Lower lobe of right lung (tissue), 2 donors: ENCODE measurements at regions not wholly inside any gene's neighbourhood (a gene's known extent, or its start where the extent isn't known, plus 50 kb on each side); places are given as distances from the start of the nearest gene placed in this dataset.
A peak's percentile ranks its signal among the peaks of the same experiment; 100 is the strongest.

Source experiments
- ATAC-seq, 2 donors: fragments of 200-7000 bp; cut with Tn5 transposase; one replicate each; pipeline ENCODE4 v1.9.1; 2020 to 2022; ENCODE audit warnings: mild to moderate bottlenecking in 2 of 2, moderate library complexity in 2 of 2
- DNase-seq: peaks from one replicate; pipeline ENCODE4 v3.0.0-alpha.2; 2020
- H3K27ac ChIP-seq: fragments of 200-600 bp; one replicate; pipeline ENCODE4 v1.8.0; 2022
- H3K27me3 ChIP-seq: fragments of 200-600 bp; one replicate; pipeline ENCODE4 v1.8.0; 2022; ENCODE audit warnings: low read depth
- H3K36me3 ChIP-seq: fragments of 200-600 bp; one replicate; pipeline ENCODE4 v1.8.0; 2022; ENCODE audit warnings: mild to moderate bottlenecking
- H3K4me1 ChIP-seq: fragments of 200-600 bp; one replicate; pipeline ENCODE4 v1.8.0; 2022
- H3K4me3 ChIP-seq: fragments of 200-600 bp; one replicate; pipeline ENCODE4 v1.8.0; 2022; ENCODE audit warnings: mild to moderate bottlenecking
- H3K9me3 ChIP-seq: fragments of 200-600 bp; one replicate; pipeline ENCODE4 v1.8.0; 2022
- intact Hi-C: fragments of 100-400 bp; cut with DNase I; formaldehyde crosslinking; loops from one replicate; pipeline ENCODE4 v1.11.0; 2022
- TF ChIP-seq, protein P1 (sequence below): fragments of 200-600 bp; IDR thresholded peaks from one replicate; pipeline ENCODE4 v1.8.0; 2022; ENCODE audit warnings: antibody characterized with exemption, mild to moderate bottlenecking
- donor health status: DM: no; HTN: yes; CAD: no; lungs with severe emphysema.

DNA sequence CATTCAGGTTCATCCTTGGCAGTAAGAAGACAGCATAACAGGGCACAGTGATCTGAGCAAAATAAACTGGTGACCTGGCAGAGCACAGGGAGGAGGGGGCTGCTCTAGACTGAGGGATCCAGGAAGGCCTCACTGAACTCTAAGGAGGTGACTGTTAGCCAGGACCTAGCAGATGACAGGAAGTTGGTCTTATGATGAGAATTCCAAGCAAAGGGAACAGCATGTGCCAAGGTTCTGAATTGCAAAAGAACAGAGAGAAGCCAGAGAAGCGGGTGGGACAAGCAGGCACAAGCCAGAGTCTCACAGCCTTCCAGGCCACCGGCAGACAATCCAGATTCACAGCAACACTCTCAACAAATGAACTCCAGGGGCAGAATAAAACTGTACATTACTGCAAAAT lies 152.7 kb upstream of the PTPRM start:
- H3K27ac ChIP-seq, result peak overlapping the region; percentile 39
- H3K9me3 ChIP-seq, result no peaks in the 10 kb centered on the region

DNA sequence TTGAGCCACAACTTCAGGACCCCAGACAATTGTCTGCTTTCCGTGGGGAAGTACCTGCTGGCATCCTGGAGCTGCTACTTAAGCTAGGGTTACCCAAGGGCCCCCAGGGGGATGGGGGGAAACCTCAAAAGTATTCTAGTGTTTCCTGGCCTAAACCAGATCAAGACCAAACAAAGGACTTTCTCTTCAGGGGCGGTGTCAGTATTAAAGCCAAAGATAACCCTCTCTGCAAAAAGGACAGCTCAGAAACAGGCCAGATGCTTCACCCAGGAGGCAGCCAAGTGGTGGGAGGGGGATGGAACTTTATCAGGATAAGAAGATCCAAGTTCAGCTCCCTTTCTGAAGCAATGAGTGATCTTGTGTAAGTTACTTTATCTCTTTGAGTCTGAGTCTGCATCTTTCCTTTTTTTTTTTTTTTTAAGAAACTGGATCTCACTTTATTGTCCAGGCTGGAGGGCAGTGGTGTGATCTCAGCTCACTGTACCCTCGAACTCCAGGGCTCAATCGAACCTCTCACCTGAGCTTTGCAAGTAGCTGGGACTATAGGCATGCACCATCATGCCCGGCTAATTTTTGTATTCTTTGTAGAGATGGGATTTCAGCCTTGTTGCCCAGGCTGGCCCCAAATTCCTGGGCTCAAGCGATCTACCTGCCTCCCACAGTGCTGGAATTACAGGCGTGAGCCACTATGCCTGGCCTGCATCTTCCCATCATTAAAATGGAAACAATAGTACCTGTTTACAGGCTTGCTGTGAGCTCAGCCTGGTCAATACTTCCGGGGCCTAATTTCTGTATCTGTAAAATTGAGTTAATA lies 151.8 kb upstream of the PTPRM start:
- H3K9me3 ChIP-seq, result no peaks in the 10 kb centered on the region
- intact Hi-C loops, result no loop called here
- H3K27ac ChIP-seq, result peak overlapping the region; percentile 39
- no peaks in the 10 kb centered on the region for H3K36me3 ChIP-seq
- no peak for DNase-seq
- no peak for ATAC-seq
- H3K4me1 ChIP-seq, result no peaks in the 10 kb centered on the region
- no peak overlapping the region for H3K4me3 ChIP-seq
- TF ChIP-seq, protein P1, sequence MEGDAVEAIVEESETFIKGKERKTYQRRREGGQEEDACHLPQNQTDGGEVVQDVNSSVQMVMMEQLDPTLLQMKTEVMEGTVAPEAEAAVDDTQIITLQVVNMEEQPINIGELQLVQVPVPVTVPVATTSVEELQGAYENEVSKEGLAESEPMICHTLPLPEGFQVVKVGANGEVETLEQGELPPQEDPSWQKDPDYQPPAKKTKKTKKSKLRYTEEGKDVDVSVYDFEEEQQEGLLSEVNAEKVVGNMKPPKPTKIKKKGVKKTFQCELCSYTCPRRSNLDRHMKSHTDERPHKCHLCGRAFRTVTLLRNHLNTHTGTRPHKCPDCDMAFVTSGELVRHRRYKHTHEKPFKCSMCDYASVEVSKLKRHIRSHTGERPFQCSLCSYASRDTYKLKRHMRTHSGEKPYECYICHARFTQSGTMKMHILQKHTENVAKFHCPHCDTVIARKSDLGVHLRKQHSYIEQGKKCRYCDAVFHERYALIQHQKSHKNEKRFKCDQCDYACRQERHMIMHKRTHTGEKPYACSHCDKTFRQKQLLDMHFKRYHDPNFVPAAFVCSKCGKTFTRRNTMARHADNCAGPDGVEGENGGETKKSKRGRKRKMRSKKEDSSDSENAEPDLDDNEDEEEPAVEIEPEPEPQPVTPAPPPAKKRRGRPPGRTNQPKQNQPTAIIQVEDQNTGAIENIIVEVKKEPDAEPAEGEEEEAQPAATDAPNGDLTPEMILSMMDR, result no peak
- no peaks in the 10 kb centered on the region for H3K27me3 ChIP-seq

More for the DNA sequence above, 152.7 kb upstream of the PTPRM start:
- intact Hi-C loops, result no loop called here
- ATAC-seq (peak; percentile 41 to 57), DNase-seq (no peak)
- Histone ChIP-seq H3K36me3 (no peaks in the 10 kb centered on the region), H3K4me1 (no peaks in the 10 kb centered on the region), H3K4me3 (no peak overlapping the region), H3K27me3 (no peaks in the 10 kb centered on the region)
- TF ChIP-seq, protein P1, result no peak

DNA sequence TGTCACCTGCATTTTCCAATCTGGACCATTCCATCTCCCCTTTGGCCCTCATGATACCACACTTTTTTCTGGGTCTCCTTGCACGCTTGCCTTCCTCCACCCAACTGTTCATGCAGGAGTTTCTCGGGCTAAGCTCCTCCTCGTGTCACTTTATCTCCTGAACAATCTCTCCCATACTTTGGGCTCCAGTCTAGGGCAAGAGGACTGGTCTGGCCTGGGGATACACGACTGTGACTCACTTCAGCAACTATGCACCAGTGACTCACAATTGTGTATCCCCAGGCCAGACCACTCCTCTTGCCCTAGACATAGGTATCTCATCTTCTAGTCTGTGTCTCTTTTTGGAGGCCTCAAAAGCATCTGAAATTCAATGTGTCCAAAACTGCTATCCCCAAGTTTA lies 149.4 kb upstream of the PTPRM start:
- intact Hi-C loops, result no loop called here
- TF ChIP-seq, protein P1, result no peak
- Histone ChIP-seq H3K4me1 (no peaks in the 10 kb centered on the region), H3K9me3 (no peaks in the 10 kb centered on the region), H3K27ac (no peak overlapping the region), H3K4me3 (no peak overlapping the region), H3K27me3 (no peaks in the 10 kb centered on the region), H3K36me3 (no peaks in the 10 kb centered on the region)
- no peak for DNase-seq
- no peak for ATAC-seq

DNA sequence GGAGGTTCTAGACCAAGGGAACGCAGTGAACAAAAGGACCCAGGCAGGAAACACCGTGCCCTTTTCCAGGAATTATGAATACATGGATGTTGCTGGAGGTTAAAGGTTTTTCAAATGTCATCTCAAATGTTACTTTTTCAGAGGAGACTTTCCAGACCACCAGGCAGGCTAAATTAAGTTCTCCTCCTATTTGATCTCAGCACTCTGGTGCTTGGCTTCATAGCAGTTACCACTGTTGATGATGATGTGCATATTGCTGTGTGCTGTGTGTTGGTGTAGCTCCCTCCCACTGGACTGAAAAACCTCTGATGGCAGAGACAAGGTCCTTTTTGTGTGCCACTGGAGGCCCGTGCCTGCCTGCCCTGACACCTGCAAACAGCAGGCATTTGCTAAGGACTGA lies 137.3 kb upstream of the PTPRM start:
- intact Hi-C loops, result no loop called here
- Histone ChIP-seq H3K4me3 (no peak overlapping the region), H3K4me1 (no peaks in the 10 kb centered on the region), H3K27ac (no peak overlapping the region), H3K9me3 (no peaks in the 10 kb centered on the region), H3K36me3 (no peaks in the 10 kb centered on the region), H3K27me3 (no peaks in the 10 kb centered on the region)
- TF ChIP-seq, protein P1, result no peak
- no peak for ATAC-seq
- DNase-seq, result no peak

DNA sequence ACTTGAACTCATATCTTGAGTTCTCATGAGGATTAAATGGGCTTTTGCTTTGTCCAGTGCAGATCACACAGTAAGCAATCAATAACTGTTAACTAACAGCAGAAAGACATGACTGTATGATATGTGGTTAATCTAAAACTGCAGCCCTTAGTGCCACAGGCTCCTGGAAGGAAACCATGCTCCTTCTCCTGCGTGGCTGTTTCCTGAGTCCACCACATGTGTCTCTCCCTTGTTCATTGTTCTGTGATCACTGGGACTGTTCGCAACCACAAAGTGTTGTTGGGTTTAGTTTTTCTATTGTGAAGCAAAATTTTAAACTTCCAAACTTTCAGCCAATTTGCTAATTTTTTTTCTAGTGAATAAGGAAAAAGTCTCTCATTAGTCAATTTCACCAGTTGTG lies 130.9 kb upstream of the PTPRM start:
- TF ChIP-seq, protein P1, result no peak
- no peaks in the 10 kb centered on the region for H3K9me3 ChIP-seq
- H3K27ac ChIP-seq, result no peak overlapping the region
- no peaks in the 10 kb centered on the region for H3K36me3 ChIP-seq
- H3K4me3 ChIP-seq, result no peak overlapping the region
- H3K4me1 ChIP-seq, result no peaks in the 10 kb centered on the region
- H3K27me3 ChIP-seq, result no peaks in the 10 kb centered on the region
- intact Hi-C loops, result no loop called here
- ATAC-seq (no peak), DNase-seq (no peak)
